Nephron (organoid): ENCODE measurements at regions not wholly inside any gene's neighbourhood (a gene's known extent, or its start where the extent isn't known, plus 50 kb on each side); places are given as distances from the start of the nearest gene placed in this dataset.
A peak's percentile ranks its signal among the peaks of the same experiment; 100 is the strongest.

Experiments
- H3K27ac Mint-ChIP-seq, 3 experiments: 2 replicates each; pipeline ENCODE4 v1.8.0; 2020; ENCODE audit warnings: mixed read lengths in 3 of 3, mild to moderate bottlenecking in 2 of 3, moderate library complexity in 1 of 3
- H3K27me3 Mint-ChIP-seq: 2 replicates; pipeline ENCODE4 v1.8.0; 2021; ENCODE audit warnings: low read depth, mild to moderate bottlenecking, moderate library complexity, mixed read lengths
- H3K36me3 Mint-ChIP-seq: 2 replicates; pipeline ENCODE4 v1.8.0; 2020; ENCODE audit warnings: low read depth, mixed read lengths
- H3K4me1 Mint-ChIP-seq: 2 replicates; pipeline ENCODE4 v1.8.0; 2020; ENCODE audit warnings: mixed read lengths
- H3K4me3 Mint-ChIP-seq, 3 experiments: 2 replicates each; pipeline ENCODE4 v1.8.0; 2020; ENCODE audit warnings: mild to moderate bottlenecking in 3 of 3, mixed read lengths in 3 of 3, moderate library complexity in 2 of 3
- H3K9me3 Mint-ChIP-seq: 2 replicates; pipeline ENCODE4 v1.8.0; 2020; ENCODE audit warnings: mixed read lengths
- TF ChIP-seq, protein P1 (sequence below), 3 experiments: fragments of 200-600 bp; sonication (generic); IDR thresholded peaks; one replicate each; pipeline ENCODE4 v1.5.0; 2021; ENCODE audit warnings: antibody characterized with exemption in 3 of 3; ENCODE audit not compliant: unreplicated experiment in 3 of 3

- peaks cover 12% of the 10 kb centered on the region for H3K4me1 Mint-ChIP-seq
- H3K27me3 Mint-ChIP-seq: no peaks in the 10 kb centered on the region
- H3K27ac Mint-ChIP-seq: no peak overlapping the region
- peaks cover 6% of the 10 kb centered on the region for H3K36me3 Mint-ChIP-seq
- TF ChIP-seq, protein P1, sequence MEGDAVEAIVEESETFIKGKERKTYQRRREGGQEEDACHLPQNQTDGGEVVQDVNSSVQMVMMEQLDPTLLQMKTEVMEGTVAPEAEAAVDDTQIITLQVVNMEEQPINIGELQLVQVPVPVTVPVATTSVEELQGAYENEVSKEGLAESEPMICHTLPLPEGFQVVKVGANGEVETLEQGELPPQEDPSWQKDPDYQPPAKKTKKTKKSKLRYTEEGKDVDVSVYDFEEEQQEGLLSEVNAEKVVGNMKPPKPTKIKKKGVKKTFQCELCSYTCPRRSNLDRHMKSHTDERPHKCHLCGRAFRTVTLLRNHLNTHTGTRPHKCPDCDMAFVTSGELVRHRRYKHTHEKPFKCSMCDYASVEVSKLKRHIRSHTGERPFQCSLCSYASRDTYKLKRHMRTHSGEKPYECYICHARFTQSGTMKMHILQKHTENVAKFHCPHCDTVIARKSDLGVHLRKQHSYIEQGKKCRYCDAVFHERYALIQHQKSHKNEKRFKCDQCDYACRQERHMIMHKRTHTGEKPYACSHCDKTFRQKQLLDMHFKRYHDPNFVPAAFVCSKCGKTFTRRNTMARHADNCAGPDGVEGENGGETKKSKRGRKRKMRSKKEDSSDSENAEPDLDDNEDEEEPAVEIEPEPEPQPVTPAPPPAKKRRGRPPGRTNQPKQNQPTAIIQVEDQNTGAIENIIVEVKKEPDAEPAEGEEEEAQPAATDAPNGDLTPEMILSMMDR (IDR thresholded peaks at IDR 0.05; ENCODE audit: unreplicated experiment in 3 of 3): no peak
- peaks cover 12% of the 10 kb centered on the region for H3K9me3 Mint-ChIP-seq
- no peak overlapping the region for H3K4me3 Mint-ChIP-seq
Observed at GRCh38 chr4:187550256-187550950, 445.2 kb upstream of the ZFP42 start.

- Mint-ChIP-seq H3K9me3 (peaks cover 12% of the 10 kb centered on the region), H3K27me3 (no peaks in the 10 kb centered on the region)
Observed at GRCh38 chr4:187552781-187553180, 442.8 kb upstream of the ZFP42 start.

DNA sequence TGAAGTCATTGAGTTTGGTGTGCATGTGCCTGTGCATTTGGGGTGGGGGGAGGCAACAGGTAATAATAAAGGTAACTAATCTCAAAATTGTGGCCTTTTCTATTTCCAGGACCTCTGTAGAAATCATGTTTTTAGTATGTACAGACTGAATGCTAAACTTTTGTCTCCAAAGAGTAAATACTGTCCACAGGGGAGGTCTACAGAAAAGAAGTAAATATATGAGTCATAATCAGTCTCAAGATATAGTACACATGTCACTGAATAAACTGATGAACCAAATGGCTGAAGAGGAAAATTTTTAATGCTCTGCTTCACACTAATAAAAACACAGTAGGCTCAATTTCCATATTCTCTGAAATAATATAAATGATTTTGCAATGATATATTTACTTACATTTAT is 440.4 kb upstream of the ZFP42 start:
- H3K4me1 Mint-ChIP-seq: no peaks in the 10 kb centered on the region
- H3K9me3 Mint-ChIP-seq: peaks cover 5% of the 10 kb centered on the region
- no peaks in the 10 kb centered on the region for H3K36me3 Mint-ChIP-seq
- TF ChIP-seq, protein P1 (IDR thresholded peaks at IDR 0.05; ENCODE audit: unreplicated experiment in 3 of 3): no peak
- H3K4me3 Mint-ChIP-seq: no peak overlapping the region
- H3K27ac Mint-ChIP-seq: no peak overlapping the region
- H3K27me3 Mint-ChIP-seq: no peaks in the 10 kb centered on the region

More at GRCh38 chr4:187552781-187553180, 442.8 kb upstream of the ZFP42 start:
- TF ChIP-seq, protein P1 (IDR thresholded peaks at IDR 0.05; ENCODE audit: unreplicated experiment in 3 of 3): no peak
- peak overlapping the region in 1 of 3 experiments; percentile 44 for H3K27ac Mint-ChIP-seq
- H3K36me3 Mint-ChIP-seq: peaks cover 6% of the 10 kb centered on the region
- H3K4me1 Mint-ChIP-seq: peaks cover 3% of the 10 kb centered on the region
- H3K4me3 Mint-ChIP-seq: no peak overlapping the region

DNA sequence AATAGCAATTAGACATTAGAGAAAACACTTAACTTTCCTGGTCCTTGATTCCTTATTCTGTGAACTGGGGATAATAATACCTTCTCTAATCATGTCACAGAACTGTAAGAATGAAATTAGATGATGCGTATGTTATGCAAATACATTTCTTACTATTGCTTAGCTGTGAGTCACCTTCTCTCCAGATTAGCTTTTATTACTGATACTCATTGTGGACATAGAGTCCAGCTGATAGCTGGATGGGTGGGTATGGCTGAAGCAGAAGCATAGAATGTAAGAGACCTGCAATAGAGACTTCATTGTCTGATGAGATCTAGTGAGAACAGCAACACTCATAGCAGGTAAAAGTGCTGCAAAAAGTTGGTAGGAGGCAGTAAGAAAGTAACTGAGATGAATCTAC is 437.2 kb upstream of the ZFP42 start:
- Mint-ChIP-seq H3K4me3 (no peak overlapping the region), H3K27me3 (no peaks in the 10 kb centered on the region), H3K4me1 (no peaks in the 10 kb centered on the region), H3K9me3 (peaks cover 3% of the 10 kb centered on the region), H3K36me3 (no peaks in the 10 kb centered on the region), H3K27ac (no peak overlapping the region)
- TF ChIP-seq, protein P1 (IDR thresholded peaks at IDR 0.05; ENCODE audit: unreplicated experiment in 3 of 3): no peak

- H3K4me3 Mint-ChIP-seq: no peak overlapping the region
- H3K4me1 Mint-ChIP-seq: no peaks in the 10 kb centered on the region
- no peak overlapping the region for H3K27ac Mint-ChIP-seq
- no peaks in the 10 kb centered on the region for H3K9me3 Mint-ChIP-seq
- TF ChIP-seq, protein P1 (IDR thresholded peaks at IDR 0.05; ENCODE audit: unreplicated experiment in 3 of 3): no peak
- H3K36me3 Mint-ChIP-seq: no peaks in the 10 kb centered on the region
- no peaks in the 10 kb centered on the region for H3K27me3 Mint-ChIP-seq
Observed at GRCh38 chr4:187562345-187562744, 433.2 kb upstream of the ZFP42 start.

DNA sequence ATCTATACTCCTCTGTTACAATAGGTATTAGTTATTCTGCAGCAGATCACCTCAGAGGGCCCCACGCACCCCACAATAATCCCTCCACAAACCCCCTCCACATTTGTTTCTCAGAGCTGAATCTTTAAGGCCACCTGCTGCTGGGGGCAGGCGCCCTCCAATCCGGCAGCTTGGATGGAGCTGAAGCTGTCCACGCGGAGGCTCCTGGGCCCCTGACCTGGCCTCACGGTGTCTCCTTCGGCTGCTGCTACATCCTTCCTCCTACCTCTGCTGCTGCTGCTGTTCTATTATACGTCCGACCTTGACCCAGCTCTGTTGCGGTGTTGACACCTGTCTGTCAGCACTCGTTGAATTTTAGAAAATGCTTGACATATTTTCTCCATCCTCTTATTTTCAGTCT is 430.2 kb upstream of the ZFP42 start:
- H3K4me3 Mint-ChIP-seq: no peak overlapping the region
- H3K36me3 Mint-ChIP-seq: no peaks in the 10 kb centered on the region
- TF ChIP-seq, protein P1 (IDR thresholded peaks at IDR 0.05; ENCODE audit: unreplicated experiment in 3 of 3): no peak
- no peaks in the 10 kb centered on the region for H3K4me1 Mint-ChIP-seq
- no peak overlapping the region for H3K27ac Mint-ChIP-seq
- no peaks in the 10 kb centered on the region for H3K27me3 Mint-ChIP-seq
- no peaks in the 10 kb centered on the region for H3K9me3 Mint-ChIP-seq
